Loucy (cell line): ENCODE measurements at regions not wholly inside any gene's neighbourhood (a gene's known extent, or its start where the extent isn't known, plus 50 kb on each side); places are given as distances from the start of the nearest gene placed in this dataset.

Experiments used
- EZH2phosphoT487 ChIP-seq: fragments of 200-600 bp; IDR thresholded peaks from 2 replicates; pipeline ENCODE4 v1.6.1; 2018; ENCODE audit warnings: antibody characterized with exemption, mild to moderate bottlenecking, moderate library complexity, borderline replicate concordance
- TF ChIP-seq, protein P1 (sequence below): fragments of 200-600 bp; sonication (generic); conservative IDR thresholded peaks from 2 replicates; pipeline ENCODE4 v1.5.1; 2014; ENCODE audit warnings: mild to moderate bottlenecking, antibody characterized with exemption, low read length

DNA sequence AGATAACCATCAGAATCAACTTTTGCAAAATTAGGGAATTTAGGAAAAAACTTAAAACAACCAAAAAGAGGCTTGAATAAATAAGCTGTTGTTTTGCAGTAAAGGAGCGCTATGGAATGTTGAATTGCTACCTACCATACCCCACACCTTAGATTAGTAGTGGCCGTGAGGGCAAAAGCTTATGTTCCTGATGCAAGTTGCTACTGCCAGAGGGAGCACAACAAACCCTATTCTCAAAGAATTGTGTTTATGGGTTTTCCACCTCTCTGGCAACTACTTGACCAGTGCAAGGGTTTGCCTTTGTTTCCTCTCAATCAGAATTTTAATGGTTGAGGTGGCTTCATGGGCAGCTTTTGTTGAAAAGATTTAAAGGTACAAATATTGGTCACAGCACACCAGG, 268.1 kb downstream of the LAS1L start:
- TF ChIP-seq, protein P1, sequence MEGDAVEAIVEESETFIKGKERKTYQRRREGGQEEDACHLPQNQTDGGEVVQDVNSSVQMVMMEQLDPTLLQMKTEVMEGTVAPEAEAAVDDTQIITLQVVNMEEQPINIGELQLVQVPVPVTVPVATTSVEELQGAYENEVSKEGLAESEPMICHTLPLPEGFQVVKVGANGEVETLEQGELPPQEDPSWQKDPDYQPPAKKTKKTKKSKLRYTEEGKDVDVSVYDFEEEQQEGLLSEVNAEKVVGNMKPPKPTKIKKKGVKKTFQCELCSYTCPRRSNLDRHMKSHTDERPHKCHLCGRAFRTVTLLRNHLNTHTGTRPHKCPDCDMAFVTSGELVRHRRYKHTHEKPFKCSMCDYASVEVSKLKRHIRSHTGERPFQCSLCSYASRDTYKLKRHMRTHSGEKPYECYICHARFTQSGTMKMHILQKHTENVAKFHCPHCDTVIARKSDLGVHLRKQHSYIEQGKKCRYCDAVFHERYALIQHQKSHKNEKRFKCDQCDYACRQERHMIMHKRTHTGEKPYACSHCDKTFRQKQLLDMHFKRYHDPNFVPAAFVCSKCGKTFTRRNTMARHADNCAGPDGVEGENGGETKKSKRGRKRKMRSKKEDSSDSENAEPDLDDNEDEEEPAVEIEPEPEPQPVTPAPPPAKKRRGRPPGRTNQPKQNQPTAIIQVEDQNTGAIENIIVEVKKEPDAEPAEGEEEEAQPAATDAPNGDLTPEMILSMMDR, result no peak
- TF ChIP-seq EZH2phosphoT487, result no peak
